Activated CD8-positive, alpha-beta memory T cell treated with anti-CD3 and anti-CD28 coated beads, Interleukin-2, amount 50 U/mL, for 1 hour (primary cell): ENCODE measurements at regions not wholly inside any gene's neighbourhood (a gene's known extent, or its start where the extent isn't known, plus 50 kb on each side); places are given as distances from the start of the nearest gene placed in this dataset.
"Not testable (repeated sequence)": the region's sequence is repeated elsewhere in the genome, so short reads cannot be mapped to it uniquely, and the experiment has no call there.

ENCODE experiments used
- DNase-seq: peaks from one replicate; pipeline ENCODE4 v3.0.0-alpha.2; 2020; ENCODE audit errors: extremely low read depth

DNA sequence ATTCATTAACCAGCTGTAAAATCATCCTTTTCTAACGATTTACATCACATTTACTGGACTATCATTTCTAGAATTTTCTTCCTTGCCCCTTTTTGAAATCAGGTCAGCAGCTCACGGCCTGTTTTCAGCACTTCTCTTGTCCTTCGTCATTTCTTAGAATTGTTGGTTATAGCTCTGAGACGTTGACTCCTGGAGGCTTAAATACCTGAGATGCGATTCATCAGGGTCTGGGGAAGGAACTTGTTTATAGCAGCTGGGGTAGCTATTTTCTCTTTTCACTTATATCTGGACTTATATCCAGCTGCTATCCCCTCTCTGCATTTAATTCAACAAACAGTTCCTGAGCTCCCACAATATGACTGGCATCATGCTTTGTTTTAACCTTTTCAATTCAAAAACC lies 338.7 kb upstream of the TNRC6C start:
- DNase-seq: no peak

DNA sequence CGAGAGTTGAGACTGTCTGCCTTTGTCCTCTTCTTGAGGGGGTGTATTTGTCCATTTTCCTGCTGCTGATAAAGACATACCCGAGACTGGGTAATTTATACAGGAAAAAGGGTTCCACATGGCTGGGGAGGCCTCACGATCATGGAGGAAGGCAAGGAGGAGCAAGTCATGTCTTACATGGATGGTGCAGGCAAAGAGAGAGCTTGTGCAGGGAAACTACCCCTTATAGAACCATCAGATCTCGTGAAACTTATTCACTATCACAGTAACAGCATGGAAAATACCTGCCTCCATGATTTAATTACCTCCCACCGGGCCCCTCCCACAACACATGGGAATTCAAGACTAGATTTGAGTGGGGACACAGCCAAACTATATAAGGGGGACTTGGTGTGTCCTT lies 338.2 kb upstream of the TNRC6C start:
- no peak for DNase-seq

GRCh38 chr17:77622084-77622483 lies 336.4 kb upstream of the TNRC6C start:
- DNase-seq: not testable (repeated sequence)

DNA sequence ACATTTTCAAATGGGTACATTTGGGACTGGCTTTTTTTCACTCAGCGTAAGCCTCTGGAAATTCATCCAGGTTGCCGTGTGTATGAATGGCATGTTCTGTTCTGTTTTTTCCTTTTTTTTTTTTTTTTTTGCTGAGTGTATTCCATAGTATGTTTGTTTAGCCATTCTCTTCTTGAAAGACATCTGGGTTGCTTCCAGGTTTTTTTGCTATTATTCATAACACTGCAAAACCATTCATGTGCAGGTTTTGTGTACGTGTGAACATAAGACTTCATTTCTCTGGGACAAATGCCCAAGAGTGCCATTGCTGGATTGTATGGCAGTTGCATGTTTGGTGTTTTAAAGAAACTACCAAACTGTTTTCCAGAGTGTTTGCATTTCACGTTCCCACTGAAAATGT lies 335.9 kb upstream of the TNRC6C start:
- DNase-seq: no peak

DNA sequence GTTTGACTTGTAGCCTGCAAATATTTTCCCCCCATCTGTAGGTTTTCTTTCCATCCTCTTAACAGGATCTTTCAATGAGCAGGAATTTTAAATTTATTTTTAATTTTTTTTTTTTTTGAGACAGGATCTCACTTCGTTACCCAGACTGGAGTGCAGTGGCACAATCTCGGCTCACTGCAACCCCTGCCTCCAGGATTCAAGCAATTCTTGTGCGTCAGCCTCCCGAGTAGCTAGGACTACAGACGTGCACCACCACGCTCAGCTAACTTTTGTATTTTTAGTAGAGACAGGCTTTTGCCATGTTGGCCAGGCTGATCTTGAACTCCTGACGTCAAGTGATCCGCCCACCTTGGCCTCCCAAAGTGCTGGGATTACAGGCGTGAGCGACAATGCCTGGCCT lies 335.2 kb upstream of the TNRC6C start:
- not testable (repeated sequence) for DNase-seq

DNA sequence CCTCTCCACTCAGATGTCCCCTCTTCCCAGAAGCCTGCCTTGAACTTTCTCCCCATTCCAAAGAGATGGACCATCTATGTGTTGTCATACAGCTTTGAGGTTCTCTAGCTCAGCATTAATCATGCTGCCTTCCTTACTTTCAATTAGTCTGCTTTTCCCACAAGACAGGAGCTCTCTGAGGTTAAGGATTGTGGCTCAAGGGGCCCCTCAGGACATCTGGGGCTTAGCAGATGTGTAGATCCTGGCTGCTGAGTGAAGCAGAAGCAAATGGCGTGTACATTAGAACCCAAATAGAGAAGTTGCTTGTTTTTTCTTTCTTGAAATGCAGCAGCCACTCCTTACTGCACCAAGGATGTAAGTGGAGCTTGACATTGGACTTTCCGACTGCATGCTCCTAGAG lies 330.5 kb upstream of the TNRC6C start:
- no peak for DNase-seq

DNA sequence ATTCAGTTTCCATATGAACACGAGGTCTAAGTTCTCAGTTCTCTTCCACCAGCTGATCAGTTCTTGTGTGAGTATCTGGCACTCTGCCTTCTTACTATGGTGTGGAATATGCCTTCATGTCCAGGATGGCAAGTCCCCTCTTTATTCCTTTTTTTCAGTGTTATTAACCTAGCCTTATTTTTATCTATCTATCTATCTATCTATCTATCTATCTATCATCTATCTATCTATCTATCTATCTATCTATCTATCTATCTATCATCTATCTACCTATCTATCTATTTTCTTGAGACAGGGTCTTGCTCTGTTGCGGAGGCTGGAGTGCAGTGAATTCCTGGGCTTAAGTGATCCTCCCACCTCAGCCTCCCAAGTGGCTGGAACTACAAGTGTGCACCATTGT lies 329.2 kb upstream of the TNRC6C start:
- DNase-seq: not testable (repeated sequence)

DNA sequence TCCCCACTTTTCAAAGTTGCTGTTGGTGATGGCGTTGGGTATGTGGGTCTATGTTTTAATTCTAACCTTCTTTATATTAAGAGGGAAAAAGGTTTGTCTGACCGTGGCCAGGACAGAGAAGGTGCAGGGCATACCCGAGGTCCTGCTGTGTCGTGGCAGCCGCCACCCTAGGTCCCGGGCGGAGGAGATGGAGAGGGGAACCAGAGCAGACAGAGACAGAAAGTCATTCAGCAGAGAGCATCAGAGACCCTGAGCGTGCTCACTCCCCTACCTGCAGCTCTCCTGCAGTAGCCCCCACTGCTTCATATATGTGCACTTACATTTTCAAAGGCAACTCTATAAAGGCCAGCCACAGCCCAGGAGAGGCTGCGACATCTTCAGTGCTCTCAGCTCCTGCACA lies 327.2 kb upstream of the TNRC6C start:
- no peak for DNase-seq

DNA sequence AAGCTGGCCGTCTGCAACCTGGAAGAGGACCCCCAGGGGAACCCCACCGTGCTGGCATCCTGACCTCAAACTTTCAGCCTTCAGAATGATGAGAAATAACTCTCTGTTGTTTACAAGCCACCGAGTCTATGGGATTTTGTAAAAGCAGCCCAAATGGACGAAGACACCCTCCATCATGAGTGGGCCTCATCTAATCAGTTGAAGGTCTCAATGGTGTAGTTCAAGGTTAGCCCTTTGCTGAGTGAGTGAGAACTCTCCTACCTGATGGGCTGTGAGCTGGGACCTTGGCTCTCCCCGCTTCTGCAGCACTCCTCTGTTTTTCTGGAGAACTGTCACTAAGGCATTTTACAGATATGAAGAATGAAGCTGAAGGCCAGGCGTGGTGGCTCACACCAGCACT lies 325.9 kb upstream of the TNRC6C start:
- DNase-seq: no peak

- no peak for DNase-seq
These were observed 323.8 kb upstream of the TNRC6C start for GRCh38 chr17:77634710-77635109.

- DNase-seq: no peak
These were observed 323.3 kb upstream of the TNRC6C start for GRCh38 chr17:77635176-77635575.

GRCh38 chr17:77635785-77636184 lies 322.7 kb upstream of the TNRC6C start:
- DNase-seq: not testable (repeated sequence)

DNA sequence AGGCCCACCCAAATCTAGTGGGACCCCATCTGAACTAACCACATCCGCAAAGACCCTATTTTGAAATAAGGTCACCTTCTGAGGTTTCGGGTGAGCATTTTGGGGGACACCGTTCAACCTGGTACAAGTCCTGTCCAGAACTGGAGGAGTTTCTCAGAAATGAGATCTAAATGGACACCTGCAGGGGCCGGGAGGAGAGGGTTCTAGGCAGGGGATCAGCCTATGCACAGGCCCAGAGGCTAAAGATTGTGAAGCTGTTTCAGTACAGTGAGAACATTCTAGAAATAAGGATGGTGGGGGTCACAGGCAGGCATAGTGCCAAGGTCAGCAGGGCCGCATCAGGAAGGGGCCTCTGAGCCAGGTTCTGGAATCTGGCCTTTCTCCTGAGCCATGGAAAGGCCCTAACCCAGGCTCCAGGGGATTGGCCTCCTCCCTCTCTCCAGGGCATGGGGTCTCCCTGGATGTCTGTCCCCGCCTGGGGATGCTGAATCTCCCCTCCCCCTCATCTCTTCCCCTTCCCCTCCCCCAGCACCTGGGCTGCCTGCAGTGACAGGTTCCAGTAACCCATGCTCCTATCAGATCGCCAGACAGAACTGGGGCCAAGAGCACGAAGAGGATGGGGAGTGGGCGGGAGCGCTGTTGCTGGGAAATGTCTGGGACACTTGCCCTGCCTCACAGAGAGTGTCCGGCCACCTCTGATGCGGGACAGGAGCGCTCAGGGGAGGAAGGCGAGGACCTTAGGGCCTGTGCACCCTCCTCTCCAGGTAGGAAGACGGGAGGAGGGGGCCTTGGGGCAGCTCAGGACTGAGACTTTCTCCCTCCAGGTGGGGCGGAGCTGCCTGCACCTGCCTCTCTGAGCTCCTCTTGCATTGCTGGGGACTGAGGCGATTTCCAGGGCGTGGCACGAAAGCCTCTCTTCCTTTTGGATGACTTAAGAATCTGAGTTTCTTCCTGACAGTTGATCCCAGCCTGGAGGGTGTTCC lies 321.4 kb upstream of the TNRC6C start:
- no peak for DNase-seq

DNA sequence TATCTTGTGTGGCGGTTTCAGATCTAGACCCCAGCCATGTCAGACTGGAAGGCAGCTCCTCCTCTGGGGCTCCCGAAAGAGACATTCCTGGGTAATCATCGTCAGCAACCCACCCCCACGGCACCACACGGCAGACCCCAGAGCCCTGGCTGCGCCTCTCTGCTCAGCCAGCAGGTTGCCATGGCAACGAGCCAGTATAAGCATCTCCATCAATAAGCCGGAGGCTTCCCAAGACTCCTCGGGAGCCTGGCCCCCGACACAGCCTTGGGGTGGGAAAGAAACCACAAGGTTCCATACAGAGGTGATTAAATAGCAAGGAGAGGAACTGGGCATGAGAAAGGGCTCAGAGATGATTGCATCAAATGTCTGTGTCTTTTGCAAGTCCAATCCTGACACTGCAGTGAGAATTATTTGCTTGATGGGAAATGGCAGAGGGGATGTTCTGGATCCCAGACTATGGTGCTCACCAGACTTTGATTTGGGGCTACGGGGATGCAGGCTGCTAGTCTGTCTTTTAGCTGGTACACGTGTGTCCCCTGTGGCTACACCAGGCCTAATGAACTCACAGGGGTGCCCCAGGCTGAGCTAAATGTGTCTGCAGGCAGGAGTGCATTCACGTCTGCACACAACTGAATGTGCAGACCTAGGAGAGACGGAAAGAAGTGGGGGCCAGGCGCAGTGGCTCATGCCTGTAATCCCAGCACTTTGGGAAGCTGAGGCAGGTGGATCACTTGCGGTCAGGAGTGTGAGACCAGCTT lies 320.5 kb upstream of the TNRC6C start:
- DNase-seq: no peak

GRCh38 chr17:77640252-77640651 lies 318.3 kb upstream of the TNRC6C start:
- DNase-seq: no peak

GRCh38 chr17:77640916-77641605 lies 317.4 kb upstream of the TNRC6C start:
- no peak for DNase-seq

GRCh38 chr17:77641718-77642117 lies 316.8 kb upstream of the TNRC6C start:
- no peak for DNase-seq

DNA sequence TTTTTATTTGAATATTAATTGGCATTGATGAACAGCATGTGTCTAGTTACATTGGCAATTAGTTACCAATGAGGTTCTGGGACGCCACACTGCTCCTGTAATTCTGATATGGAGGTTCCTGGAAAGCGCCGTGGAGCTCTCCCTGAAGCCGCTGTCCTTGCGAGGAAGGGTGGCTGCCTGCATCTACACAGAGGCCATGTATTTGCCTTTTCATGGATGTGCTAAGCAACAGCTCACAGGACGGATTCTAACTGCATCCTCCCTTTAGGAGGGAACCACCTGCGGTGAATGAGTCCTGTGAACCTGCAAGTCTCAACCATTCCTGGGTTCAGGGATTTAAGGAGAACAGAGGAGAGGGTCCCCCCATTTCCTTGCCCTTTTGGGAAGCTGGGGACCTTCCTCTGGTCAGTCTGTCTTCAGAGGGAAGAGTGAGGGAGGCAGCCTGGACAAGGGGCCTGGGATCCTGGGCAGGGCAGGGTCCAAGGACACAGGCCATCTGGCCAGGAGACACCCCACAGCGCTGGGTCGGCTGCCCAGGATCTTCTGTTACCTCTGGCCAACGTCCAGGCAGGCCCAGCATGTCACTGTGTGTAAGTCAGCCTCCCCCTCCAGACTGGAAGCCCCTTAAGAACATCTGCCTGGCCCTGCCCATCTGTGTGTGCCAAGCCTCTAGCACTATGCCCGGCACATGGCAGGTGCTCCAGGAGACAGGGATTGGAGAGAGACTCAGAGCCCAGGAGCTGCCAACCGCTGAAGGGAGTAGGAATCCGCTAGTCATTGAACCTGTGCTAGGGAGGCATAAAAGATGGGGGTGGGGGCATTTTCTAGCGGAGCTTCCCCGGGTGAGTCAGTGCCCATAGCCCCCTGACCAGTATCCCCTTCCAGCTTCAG lies 314.1 kb upstream of the TNRC6C start:
- DNase-seq: no peak

DNA sequence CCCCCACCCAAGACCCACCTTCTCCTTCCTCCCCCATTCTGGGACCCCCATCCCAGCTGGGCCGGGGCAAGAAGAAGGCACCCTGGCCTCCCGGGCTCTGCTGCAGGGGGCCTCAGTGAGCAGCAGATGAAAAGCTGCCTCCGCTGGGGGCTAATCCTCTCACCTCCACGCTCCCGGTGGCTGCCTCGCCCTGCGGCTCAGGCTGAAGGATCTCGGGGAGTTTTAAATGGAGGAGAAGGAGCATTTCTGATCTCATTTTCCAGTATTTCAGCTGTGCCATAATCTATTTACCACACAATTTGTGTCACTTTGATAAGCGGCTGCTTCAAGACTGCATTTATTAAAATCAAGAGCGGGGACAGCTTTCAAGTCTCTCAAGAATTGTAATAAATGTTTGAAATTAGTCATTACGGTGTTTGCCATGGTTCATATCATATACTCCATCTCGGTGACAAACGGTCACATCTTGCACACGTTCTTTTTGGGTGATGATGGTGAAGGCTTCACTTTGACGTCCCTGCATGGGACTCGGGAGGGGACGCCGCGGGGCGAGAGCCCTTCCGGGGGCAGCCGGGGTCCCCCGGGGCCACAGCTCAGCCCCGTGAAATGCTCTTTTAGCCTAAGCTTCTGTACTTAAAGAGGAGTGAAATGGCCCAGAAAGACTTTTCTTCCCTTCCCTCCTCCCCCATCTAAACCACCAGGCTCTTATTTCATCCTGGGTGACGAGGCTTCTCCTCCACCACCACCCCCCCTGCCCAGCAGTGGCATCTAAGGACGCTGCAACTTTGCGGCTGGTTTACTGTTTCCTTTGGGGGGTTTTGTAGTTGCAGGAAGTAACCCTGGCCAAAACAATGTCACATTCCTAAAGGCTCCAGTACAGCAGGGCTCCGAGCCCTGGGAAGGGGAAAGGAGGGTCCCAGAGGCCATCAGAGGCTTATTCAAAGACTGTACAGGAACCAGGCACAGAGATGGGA lies 313.1 kb upstream of the TNRC6C start:
- DNase-seq: peak; percentile 36

GRCh38 chr17:77646046-77646430 lies 312.5 kb upstream of the TNRC6C start:
- DNase-seq: no peak
